CD4-positive, alpha-beta T cell (primary cell): ENCODE measurements at regions not wholly inside any gene's neighbourhood (a gene's known extent, or its start where the extent isn't known, plus 50 kb on each side); places are given as distances from the start of the nearest gene placed in this dataset.

Source experiments
- ATAC-seq: fragments of 200-7000 bp; cut with Tn5 transposase; one replicate; pipeline ENCODE4 v1.10.0; 2022; ENCODE audit warnings: mild to moderate bottlenecking; ENCODE audit not compliant: poor library complexity
- CTCF ChIA-PET: fragments of 350-600 bp; sonication (Branson Sonifier 250); formaldehyde crosslinking; loops from one replicate; lab custom pipeline; 2021; ENCODE audit warnings: antibody characterized with exemption, inconsistent platforms; lab: Charles Lee
- POLR2A ChIA-PET: fragments of 350-600 bp; sonication (Branson Sonifier 250); formaldehyde crosslinking; loops from one replicate; lab custom pipeline; 2021; ENCODE audit warnings: antibody characterized with exemption, inconsistent platforms; lab: Charles Lee
- DNase-seq, 14 experiments: peaks; one replicate each; pipeline ENCODE4 v3.0.0-alpha.2; 2013 to 2020; ENCODE audit warnings: mixed read lengths in 2 of 14
- H3K27ac ChIP-seq, 2 donors: one replicate each; pipeline versions ENCODE4 v1.5.1 to v1.7.0; 2013; ENCODE audit warnings: low read length in 2 of 2, low read depth in 1 of 2, mild to moderate bottlenecking in 1 of 2
- H3K27me3 ChIP-seq, 2 experiments: 1 replicate in 1 of 2; 2 replicates in 1 of 2; pipeline versions ENCODE4 v1.6.1 to v1.7.0; 2013; ENCODE audit warnings: low read length in 2 of 2, control low read depth in 1 of 2, mild to moderate bottlenecking in 1 of 2, moderate library complexity in 1 of 2; ENCODE audit not compliant: insufficient read depth in 2 of 2, control insufficient read depth in 1 of 2
- H3K36me3 ChIP-seq: one replicate; pipeline ENCODE4 v1.6.1; 2013; ENCODE audit warnings: low read length, control low read depth; ENCODE audit not compliant: insufficient read depth
- H3K4me1 ChIP-seq: one replicate; pipeline ENCODE4 v1.6.1; 2013; ENCODE audit warnings: low read length, control low read depth; ENCODE audit not compliant: insufficient read depth
- H3K4me3 ChIP-seq: one replicate; pipeline ENCODE4 v1.5.1; 2013; ENCODE audit warnings: mild to moderate bottlenecking, low read length, moderate library complexity
- H3K9me3 ChIP-seq, 2 experiments: 1 replicate in 1 of 2; 2 replicates in 1 of 2; pipeline versions ENCODE4 v1.6.1 to v1.7.0; 2013; ENCODE audit warnings: low read length in 2 of 2, mild to moderate bottlenecking in 2 of 2, control low read depth in 1 of 2, moderate library complexity in 1 of 2; ENCODE audit not compliant: control insufficient read depth in 1 of 2, insufficient read depth in 1 of 2
- H3K27ac Mint-ChIP-seq: one replicate; pipeline ENCODE4 v1.8.0; 2020; ENCODE audit warnings: mixed read lengths
- H3K27me3 Mint-ChIP-seq: one replicate; pipeline ENCODE4 v1.8.0; 2021; ENCODE audit warnings: mixed read lengths
- H3K36me3 Mint-ChIP-seq: one replicate; pipeline ENCODE4 v1.8.0; 2021; ENCODE audit warnings: low read depth, mixed read lengths
- H3K4me1 Mint-ChIP-seq: one replicate; pipeline ENCODE4 v1.8.0; 2021; ENCODE audit warnings: low read depth, mixed read lengths
- H3K4me3 Mint-ChIP-seq: one replicate; pipeline ENCODE4 v1.8.0; 2020; ENCODE audit warnings: mild to moderate bottlenecking, mixed read lengths
- H3K9me3 Mint-ChIP-seq: one replicate; pipeline ENCODE4 v1.8.0; 2020; ENCODE audit warnings: mixed read lengths
- CTCF ChIP-seq: fragments of 200-600 bp; IDR thresholded peaks from one replicate; pipeline ENCODE4 v1.8.0; 2022; ENCODE audit warnings: antibody characterized with exemption, mild to moderate bottlenecking
- intact Hi-C, 2 experiments: fragments of 100-400 bp; cut with DNase I in 1 of 2; cut with micrococcal nuclease in 1 of 2; formaldehyde crosslinking; loops; one replicate each; pipeline versions ENCODE4 v1.15.1 to v1.9.0; 2023 to 2025; cut with DNase I, micrococcal nuclease

GRCh38 chr2:100193291-100193710 is 50.9 kb upstream of the AFF3 start:
- no peak overlapping the region for H3K4me3 ChIP-seq
- ATAC-seq, result no peak
- ChIA-PET CTCF (no interaction called here), POLR2A (no interaction called here)
- Mint-ChIP-seq H3K36me3 (no peaks in the 10 kb centered on the region), H3K4me1 (no peaks in the 10 kb centered on the region), H3K9me3 (no peaks in the 10 kb centered on the region), H3K27ac (no peak overlapping the region), H3K4me3 (no peak overlapping the region), H3K27me3 (no peaks in the 10 kb centered on the region)
- no peak overlapping the region for H3K27ac ChIP-seq
- intact Hi-C loops, result no loop called here
- H3K9me3 ChIP-seq, result no peaks in the 10 kb centered on the region
- H3K27me3 ChIP-seq, result no peaks in the 10 kb centered on the region
- no peak for TF ChIP-seq CTCF
- no peaks in the 10 kb centered on the region for H3K36me3 ChIP-seq
- H3K4me1 ChIP-seq, result no peaks in the 10 kb centered on the region
- no peak for DNase-seq

- Histone ChIP-seq H3K27me3 (no peaks in the 10 kb centered on the region), H3K36me3 (no peaks in the 10 kb centered on the region), H3K4me1 (no peaks in the 10 kb centered on the region), H3K9me3 (no peaks in the 10 kb centered on the region), H3K4me3 (no peak overlapping the region), H3K27ac (no peak overlapping the region)
- Mint-ChIP-seq H3K36me3 (no peaks in the 10 kb centered on the region), H3K4me3 (no peak overlapping the region), H3K27ac (no peak overlapping the region), H3K9me3 (no peaks in the 10 kb centered on the region), H3K4me1 (no peaks in the 10 kb centered on the region), H3K27me3 (no peaks in the 10 kb centered on the region)
- CTCF ChIA-PET, result no interaction called here
- ATAC-seq (no peak), DNase-seq (no peak)
- POLR2A ChIA-PET, result no interaction called here
- no peak for TF ChIP-seq CTCF
- intact Hi-C loops, result no loop called here
These were observed 50.4 kb upstream of the AFF3 start for GRCh38 chr2:100192825-100193224.

- no peak overlapping the region for H3K27ac Mint-ChIP-seq
- ChIA-PET POLR2A (no interaction called here), CTCF (no interaction called here)
- H3K27ac ChIP-seq, result no peak overlapping the region
- ATAC-seq (no peak), DNase-seq (no peak)
- TF ChIP-seq CTCF, result no peak
- no peaks in the 10 kb centered on the region for H3K9me3 Mint-ChIP-seq
- intact Hi-C loops, result no loop called here
- no peaks in the 10 kb centered on the region for H3K27me3 ChIP-seq
- no peaks in the 10 kb centered on the region for H3K36me3 ChIP-seq
- H3K9me3 ChIP-seq, result no peaks in the 10 kb centered on the region
- no peaks in the 10 kb centered on the region for H3K4me1 ChIP-seq
- no peaks in the 10 kb centered on the region for H3K4me1 Mint-ChIP-seq
- H3K4me3 Mint-ChIP-seq, result no peak overlapping the region
- no peaks in the 10 kb centered on the region for H3K36me3 Mint-ChIP-seq
- H3K4me3 ChIP-seq, result no peak overlapping the region
- H3K27me3 Mint-ChIP-seq, result no peaks in the 10 kb centered on the region
These were observed 49.9 kb upstream of the AFF3 start for GRCh38 chr2:100192300-100192699.
